ENCODE measurements at regions not wholly inside any gene's neighbourhood (a gene's known extent, or its start where the extent isn't known, plus 50 kb on each side); places are given as distances from the start of the nearest gene placed in this dataset.
"Not testable (repeated sequence)": the region's sequence is repeated elsewhere in the genome, so short reads cannot be mapped to it uniquely, and the experiment has no call there.

- DNase-seq (ENCODE audit: low read depth), result no peak
Measured at GRCh38 chr2:41167014-41167413, 715.1 kb upstream of the SLC8A1 start.

DNA sequence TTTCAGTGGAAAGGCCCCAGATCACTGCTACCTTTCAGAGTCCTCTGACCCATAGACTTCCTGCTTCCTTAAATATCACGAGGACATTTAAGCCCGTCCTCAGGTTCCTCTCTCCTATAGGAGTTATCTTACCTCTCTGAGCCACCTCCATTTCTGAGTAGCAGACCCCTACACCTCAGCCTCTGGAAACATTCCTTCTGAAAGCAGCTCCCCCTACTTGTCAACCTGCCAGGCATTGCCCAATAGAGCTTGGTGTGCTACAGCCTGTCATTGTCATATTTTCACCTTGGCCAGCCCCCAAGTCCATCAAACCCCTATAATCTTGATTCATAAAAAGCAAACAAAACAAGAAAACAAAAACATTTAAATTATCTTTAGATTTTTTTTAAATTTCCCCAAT lies 717.9 kb upstream of the SLC8A1 start:
- DNase-seq (ENCODE audit: low read depth), result no peak

DNA sequence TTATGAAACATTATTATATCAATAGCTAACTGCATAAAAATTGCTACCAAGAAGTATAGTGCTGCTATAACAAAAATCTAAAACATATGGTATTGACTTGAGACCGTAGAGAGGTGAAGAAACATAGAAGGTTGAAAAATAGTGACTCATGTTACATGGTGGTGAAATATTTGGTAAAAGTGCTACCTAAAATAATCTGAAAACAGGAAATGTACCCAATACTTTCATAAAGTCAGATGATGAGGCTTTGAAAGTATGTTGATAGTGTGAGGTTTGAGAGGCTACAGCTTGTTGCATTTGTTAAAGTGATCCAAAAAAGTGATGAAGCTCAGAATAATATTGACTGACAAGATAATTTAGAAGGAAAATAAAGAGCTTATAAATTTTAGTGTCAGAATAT lies 718.7 kb upstream of the SLC8A1 start:
- DNase-seq (ENCODE audit: low read depth), result no peak

- no peak for DNase-seq (ENCODE audit: low read depth)
Measured at GRCh38 chr2:41180387-41180786, 728.5 kb upstream of the SLC8A1 start.

GRCh38 chr2:41182961-41183360 lies 731.1 kb upstream of the SLC8A1 start:
- no peak for DNase-seq (ENCODE audit: low read depth)

GRCh38 chr2:41187376-41188122 lies 735.7 kb upstream of the SLC8A1 start:
- no peak for DNase-seq (ENCODE audit: low read depth)

- peak; percentile 87 for DNase-seq (ENCODE audit: low read depth)
Measured at GRCh38 chr2:41194230-41194629, 742.3 kb upstream of the SLC8A1 start.

GRCh38 chr2:41197781-41198180 lies 745.9 kb upstream of the SLC8A1 start:
- peak; percentile 6 for DNase-seq (ENCODE audit: low read depth)

- DNase-seq (ENCODE audit: low read depth), result no peak
Measured at GRCh38 chr2:41199334-41199733, 747.4 kb upstream of the SLC8A1 start.

GRCh38 chr2:41204315-41204714 lies 752.4 kb upstream of the SLC8A1 start:
- DNase-seq (ENCODE audit: low read depth), result no peak

DNA sequence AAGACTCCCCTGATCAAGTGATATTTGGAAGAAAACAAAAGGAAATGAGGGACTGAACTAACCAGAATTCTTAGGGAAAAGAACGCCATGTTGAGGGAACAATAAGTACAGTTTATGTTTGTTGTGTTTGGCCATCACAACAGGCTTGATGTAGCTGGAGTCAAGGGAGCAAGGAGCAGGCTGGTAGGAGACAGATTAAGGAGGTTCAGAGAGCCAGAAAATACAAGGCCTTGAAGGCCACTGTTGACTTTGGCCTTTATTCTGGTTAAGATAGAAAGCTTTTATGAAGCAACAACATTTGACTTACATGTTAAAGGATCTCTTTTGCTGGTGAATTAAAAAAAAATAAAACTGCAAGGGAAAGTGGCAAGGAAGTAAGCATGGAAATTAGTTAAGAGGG lies 754.1 kb upstream of the SLC8A1 start:
- DNase-seq (ENCODE audit: low read depth), result no peak

DNA sequence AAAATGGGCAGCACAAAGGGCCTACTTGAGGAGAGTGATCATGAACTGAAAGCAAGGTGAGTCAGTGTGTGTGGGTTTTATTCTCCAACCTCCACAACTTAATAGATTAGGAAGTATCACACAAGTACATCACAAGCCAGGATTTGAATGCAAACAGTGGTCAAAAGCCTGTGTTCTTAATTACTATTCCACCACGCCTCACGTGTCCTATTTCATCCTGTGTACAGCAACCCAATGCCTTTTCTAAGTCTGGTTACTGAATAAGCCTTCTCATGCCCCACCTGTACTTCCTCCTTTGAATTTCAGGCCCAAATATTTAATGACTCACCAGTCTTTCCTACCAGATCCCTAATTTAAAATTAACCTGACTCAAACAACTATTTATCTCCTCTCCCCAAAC lies 755.7 kb upstream of the SLC8A1 start:
- no peak for DNase-seq (ENCODE audit: low read depth)

DNA sequence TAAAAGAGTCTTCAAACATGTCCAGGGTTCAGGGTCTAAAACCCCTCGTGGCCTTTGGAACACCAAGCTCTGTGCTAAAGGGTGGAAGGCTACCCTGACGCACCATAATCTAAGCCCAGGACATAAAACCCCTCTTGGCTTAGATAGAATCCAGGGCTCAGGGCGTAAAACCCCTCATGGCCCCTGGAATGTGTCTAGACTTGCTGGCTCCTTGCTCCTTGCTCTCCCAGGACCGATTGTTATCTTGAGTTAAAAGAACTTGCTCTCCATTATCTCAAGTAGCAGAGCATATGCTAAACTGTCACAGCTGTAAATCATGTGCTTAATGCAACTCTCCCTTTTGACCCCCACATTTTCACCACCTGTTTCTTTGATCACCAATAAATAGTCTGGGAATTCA lies 758.1 kb upstream of the SLC8A1 start:
- DNase-seq (ENCODE audit: low read depth), result not testable (repeated sequence)

DNA sequence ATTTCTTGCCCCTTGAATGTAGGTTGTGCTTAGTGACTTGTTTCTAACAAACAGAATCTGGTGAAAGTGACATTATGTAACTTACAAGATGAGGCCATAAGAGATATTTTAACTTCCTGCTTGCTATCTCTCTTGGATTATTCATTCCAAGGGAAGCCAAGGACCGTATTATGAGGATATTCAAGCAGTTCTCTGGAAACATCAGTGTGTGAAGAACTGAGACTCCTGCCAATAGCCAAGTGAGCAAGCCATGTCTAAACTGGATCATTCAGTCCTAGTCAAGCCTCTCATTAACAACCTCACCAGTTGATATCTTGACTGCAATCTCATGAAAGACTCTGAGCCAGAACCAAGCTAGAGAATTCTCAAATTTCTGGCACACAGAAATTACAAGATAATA lies 765.1 kb upstream of the SLC8A1 start:
- no peak for DNase-seq (ENCODE audit: low read depth)

DNA sequence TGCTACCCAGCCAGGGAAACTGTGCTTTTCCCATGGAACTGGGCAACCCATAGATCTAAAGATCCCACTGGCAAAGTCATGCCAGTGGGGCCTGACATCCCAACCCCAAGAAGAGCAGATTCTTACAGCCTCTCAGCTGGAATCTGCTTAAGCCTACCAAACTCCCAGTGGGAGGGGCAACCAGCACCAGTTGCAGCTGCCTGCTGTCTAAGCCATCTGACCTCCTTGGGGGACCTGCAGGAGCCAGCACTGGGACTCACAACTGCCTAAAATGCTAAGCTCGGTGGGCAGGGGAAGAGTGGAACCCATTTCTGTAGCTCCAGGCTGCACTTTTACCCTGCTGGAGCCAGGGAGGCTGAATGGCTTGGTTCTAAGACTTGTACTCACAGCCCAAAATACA lies 770.7 kb upstream of the SLC8A1 start:
- DNase-seq (ENCODE audit: low read depth), result no peak

- no peak for DNase-seq (ENCODE audit: low read depth)
Measured at GRCh38 chr2:41234093-41234492, 782.2 kb upstream of the SLC8A1 start.

DNA sequence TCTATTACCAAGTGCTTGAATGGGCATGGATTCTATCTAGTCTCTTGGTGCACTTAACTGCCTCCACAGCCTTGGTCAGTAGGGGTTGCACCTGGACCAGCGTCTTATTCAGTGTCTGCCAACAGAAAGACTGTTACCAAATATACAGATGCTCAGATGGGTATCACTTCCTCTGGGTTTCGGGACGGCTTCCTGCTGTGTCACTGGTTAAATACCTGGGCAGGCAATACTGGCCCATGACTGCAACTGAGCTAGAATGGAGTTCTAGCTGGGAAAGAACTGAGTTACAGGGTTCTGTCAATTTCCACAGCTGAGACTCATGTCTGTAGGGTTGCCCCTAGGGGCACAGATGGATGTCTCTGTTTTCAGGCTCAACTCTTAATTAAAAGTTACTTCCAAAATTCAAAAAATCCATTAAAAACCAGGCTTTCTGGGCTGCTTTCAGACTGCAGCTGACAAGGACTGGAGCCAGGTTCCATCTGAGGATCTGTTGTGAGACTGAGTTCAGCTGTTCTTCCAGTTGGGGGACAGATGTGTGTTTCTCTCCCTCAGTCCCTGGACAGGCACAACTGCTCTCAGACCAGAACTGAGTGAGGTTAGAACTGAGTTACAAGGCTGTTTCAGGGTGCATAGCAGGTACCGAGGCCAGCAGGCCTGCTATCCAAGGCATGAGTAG lies 789.6 kb upstream of the SLC8A1 start:
- DNase-seq (ENCODE audit: low read depth), result no peak

DNA sequence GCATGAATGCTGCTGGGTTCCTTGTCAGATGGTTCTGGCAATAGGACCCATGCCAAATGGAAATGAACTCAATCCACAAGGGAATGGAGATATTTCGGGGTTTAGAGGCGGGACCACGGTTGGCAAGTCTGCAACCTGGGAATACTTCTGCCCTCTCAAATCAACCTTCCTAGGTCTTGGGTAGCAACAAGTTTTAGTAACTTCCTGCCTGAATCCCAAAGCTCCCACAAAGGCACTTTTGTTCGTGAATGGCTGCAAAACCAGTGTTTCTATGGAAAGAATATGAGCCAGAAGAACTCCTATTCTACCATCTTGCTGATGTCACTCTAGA lies 790.1 kb upstream of the SLC8A1 start:
- DNase-seq (ENCODE audit: low read depth), result no peak

- DNase-seq (ENCODE audit: low read depth), result no peak
Measured at GRCh38 chr2:41267929-41268659, 779.7 kb upstream of the PKDCC start.

GRCh38 chr2:41283079-41283775 lies 764.6 kb upstream of the PKDCC start:
- peak; percentile 18 for DNase-seq (ENCODE audit: low read depth)

DNA sequence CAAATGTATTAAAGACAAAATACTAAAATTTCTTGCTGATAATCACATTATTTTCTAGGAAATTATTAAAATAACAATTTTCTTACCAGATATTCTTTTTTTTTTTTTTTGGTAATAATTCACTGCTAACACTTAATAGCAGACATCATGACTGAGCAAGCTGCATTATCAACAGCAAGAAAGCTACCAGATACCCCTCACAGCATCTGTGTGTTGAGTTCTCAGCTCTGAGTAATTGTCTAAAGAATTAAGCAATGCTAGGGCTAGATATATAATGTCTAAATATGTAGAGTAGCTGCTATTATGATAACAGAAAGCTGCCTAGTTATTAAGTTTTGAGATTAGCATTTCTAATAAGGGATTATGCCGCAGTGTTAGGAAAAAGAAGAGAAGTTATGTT lies 754.3 kb upstream of the PKDCC start:
- no peak for DNase-seq (ENCODE audit: low read depth)

GRCh38 chr2:41294331-41294730 lies 753.5 kb upstream of the PKDCC start:
- no peak for DNase-seq (ENCODE audit: low read depth)

DNA sequence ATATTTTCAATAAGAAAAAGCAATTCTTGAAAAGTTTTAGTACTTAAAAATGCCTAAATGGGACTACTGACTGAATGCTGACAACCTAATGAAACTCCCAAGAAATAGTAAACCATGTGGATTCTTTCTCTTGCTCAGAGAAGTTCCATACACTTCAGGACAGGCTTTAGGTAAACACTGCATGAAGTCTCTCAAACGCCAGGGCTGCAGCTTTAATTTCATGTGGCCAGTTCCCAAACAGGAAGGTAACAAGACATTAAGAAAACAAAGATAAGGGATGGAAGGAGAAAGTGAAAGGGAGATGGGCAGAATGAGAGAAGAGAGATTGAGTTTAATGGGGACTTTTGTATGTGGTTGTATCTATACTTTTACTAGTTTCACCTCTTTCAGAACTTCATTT lies 734.7 kb upstream of the PKDCC start:
- no peak for DNase-seq (ENCODE audit: low read depth)

Measured in iris pigment epithelial cell (primary cell).